ENCODE measurements at regions not wholly inside any gene's neighbourhood (a gene's known extent, or its start where the extent isn't known, plus 50 kb on each side); places are given as distances from the start of the nearest gene placed in this dataset.

DNA sequence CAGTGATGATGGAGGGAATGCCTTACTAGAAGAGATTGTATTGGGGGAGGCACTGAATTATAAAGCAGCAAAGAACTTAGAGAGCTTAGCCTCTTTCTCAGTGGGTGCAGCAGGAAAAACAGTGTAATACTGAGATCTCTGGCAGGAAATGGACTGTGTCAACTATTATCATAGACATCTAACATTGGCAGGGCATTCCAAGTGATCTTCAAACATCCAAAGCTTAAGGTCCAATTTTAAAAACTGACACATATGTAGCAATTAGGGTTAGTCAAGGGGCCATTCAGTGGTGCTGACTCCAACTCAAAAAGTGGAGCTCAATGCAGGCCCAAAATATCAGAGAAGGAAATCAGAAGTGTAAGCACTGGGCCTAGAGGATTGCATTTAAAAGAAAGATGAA, 106.6 kb upstream of the DDX18 start:
- Histone ChIP-seq H3K27me3 (ENCODE audit: insufficient read depth, low read length, poor library complexity) (no peaks in the 10 kb centered on the region), H3K36me3 (ENCODE audit: insufficient read depth, low read length) (no peaks in the 10 kb centered on the region), H3K79me2 (ENCODE audit: insufficient read depth, low read length) (no peaks in the 10 kb centered on the region), H3K27ac (ENCODE audit: low read length) (no peak overlapping the region), H3K4me2 (ENCODE audit: insufficient read depth, low read length) (no peak overlapping the region), H3K9me3 (ENCODE audit: insufficient read depth, low read length, severe bottlenecking) (no peaks in the 10 kb centered on the region), H4K20me1 (ENCODE audit: insufficient read depth, low read length) (no peaks in the 10 kb centered on the region), H3K4me3 (ENCODE audit: low read depth in 1 of 2, low read length in 2 of 2) (no peak overlapping the region), H3K9ac (ENCODE audit: low read depth, low read length) (no peak overlapping the region), H3K4me1 (ENCODE audit: insufficient read depth, low read length) (no peaks in the 10 kb centered on the region), H2AFZ (ENCODE audit: low read depth, low read length) (no peak overlapping the region)
- TF ChIP-seq EZH2 (IDR thresholded peaks at IDR 0.05; ENCODE audit: borderline replicate concordance, low read depth, low read length, severe bottlenecking): no peak
- TF ChIP-seq, protein P1, sequence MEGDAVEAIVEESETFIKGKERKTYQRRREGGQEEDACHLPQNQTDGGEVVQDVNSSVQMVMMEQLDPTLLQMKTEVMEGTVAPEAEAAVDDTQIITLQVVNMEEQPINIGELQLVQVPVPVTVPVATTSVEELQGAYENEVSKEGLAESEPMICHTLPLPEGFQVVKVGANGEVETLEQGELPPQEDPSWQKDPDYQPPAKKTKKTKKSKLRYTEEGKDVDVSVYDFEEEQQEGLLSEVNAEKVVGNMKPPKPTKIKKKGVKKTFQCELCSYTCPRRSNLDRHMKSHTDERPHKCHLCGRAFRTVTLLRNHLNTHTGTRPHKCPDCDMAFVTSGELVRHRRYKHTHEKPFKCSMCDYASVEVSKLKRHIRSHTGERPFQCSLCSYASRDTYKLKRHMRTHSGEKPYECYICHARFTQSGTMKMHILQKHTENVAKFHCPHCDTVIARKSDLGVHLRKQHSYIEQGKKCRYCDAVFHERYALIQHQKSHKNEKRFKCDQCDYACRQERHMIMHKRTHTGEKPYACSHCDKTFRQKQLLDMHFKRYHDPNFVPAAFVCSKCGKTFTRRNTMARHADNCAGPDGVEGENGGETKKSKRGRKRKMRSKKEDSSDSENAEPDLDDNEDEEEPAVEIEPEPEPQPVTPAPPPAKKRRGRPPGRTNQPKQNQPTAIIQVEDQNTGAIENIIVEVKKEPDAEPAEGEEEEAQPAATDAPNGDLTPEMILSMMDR (IDR thresholded peaks at IDR 0.05; ENCODE audit: borderline replicate concordance, extremely low read depth, low read length, poor library complexity, severe bottlenecking): no peak
- ATAC-seq (ENCODE audit: insufficient read depth, low read depth) (no peak), DNase-seq (no peak)

DNA sequence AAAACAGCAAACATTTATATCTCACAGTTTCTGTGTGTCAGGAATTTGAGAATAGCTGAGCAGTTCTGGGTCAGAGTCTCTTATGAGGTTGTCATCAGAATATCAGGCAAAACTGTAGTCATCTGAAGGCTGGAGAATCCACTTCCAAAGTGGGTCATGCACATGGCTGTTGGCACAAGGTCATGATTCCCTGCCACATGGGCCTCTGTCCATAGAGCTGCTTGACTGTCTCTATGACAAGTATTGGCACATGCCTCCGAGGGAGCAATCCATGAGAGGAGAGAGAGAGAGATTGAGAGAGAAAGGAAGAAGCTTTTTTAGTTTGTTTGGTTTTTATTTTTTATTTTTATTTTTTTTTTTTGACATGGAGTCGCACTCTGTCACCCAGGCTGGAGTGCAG, 101.8 kb upstream of the DDX18 start:
- DNase-seq (no peak), ATAC-seq (ENCODE audit: insufficient read depth, low read depth) (no peak)
- Histone ChIP-seq H3K4me2 (ENCODE audit: insufficient read depth, low read length) (no peak overlapping the region), H4K20me1 (ENCODE audit: insufficient read depth, low read length) (no peaks in the 10 kb centered on the region), H3K36me3 (ENCODE audit: insufficient read depth, low read length) (no peaks in the 10 kb centered on the region), H3K4me1 (ENCODE audit: insufficient read depth, low read length) (no peaks in the 10 kb centered on the region), H3K9ac (ENCODE audit: low read depth, low read length) (no peak overlapping the region), H3K9me3 (ENCODE audit: insufficient read depth, low read length, severe bottlenecking) (no peaks in the 10 kb centered on the region), H3K4me3 (ENCODE audit: low read depth in 1 of 2, low read length in 2 of 2) (no peak overlapping the region), H3K27ac (ENCODE audit: low read length) (no peak overlapping the region), H2AFZ (ENCODE audit: low read depth, low read length) (no peak overlapping the region), H3K27me3 (ENCODE audit: insufficient read depth, low read length, poor library complexity) (no peaks in the 10 kb centered on the region), H3K79me2 (ENCODE audit: insufficient read depth, low read length) (no peaks in the 10 kb centered on the region)
- TF ChIP-seq, protein P1 (IDR thresholded peaks at IDR 0.05; ENCODE audit: borderline replicate concordance, extremely low read depth, low read length, poor library complexity, severe bottlenecking): no peak
- TF ChIP-seq EZH2 (IDR thresholded peaks at IDR 0.05; ENCODE audit: borderline replicate concordance, low read depth, low read length, severe bottlenecking): no peak

DNA sequence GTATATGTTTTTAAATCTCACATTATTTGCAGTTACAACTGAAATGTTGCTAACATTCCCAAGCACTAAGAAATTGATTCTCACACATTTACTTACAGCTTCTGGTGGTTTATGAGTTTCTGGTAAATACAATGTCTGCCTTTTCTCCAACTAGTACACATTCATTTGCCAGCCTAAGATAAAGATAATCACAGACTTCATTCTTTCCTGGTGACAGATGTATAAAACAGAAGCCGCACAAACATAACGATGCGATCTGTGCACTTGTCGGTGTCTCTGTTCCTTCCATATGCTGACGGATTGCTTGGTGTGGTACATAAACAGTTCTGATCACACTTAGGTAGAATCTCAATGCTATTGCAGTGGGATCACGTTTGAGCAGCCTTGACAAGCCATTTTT, 100.4 kb upstream of the DDX18 start:
- TF ChIP-seq, protein P1 (IDR thresholded peaks at IDR 0.05; ENCODE audit: borderline replicate concordance, extremely low read depth, low read length, poor library complexity, severe bottlenecking): no peak
- TF ChIP-seq EZH2 (IDR thresholded peaks at IDR 0.05; ENCODE audit: borderline replicate concordance, low read depth, low read length, severe bottlenecking): no peak
- no peak for ATAC-seq (ENCODE audit: insufficient read depth, low read depth)
- Histone ChIP-seq H3K9ac (ENCODE audit: low read depth, low read length) (no peak overlapping the region), H3K27me3 (ENCODE audit: insufficient read depth, low read length, poor library complexity) (no peaks in the 10 kb centered on the region), H3K27ac (ENCODE audit: low read length) (no peak overlapping the region), H3K9me3 (ENCODE audit: insufficient read depth, low read length, severe bottlenecking) (no peaks in the 10 kb centered on the region), H3K4me3 (ENCODE audit: low read depth in 1 of 2, low read length in 2 of 2) (no peak overlapping the region), H3K36me3 (ENCODE audit: insufficient read depth, low read length) (no peaks in the 10 kb centered on the region), H2AFZ (ENCODE audit: low read depth, low read length) (no peak overlapping the region), H3K4me2 (ENCODE audit: insufficient read depth, low read length) (no peak overlapping the region), H4K20me1 (ENCODE audit: insufficient read depth, low read length) (no peaks in the 10 kb centered on the region), H3K79me2 (ENCODE audit: insufficient read depth, low read length) (no peaks in the 10 kb centered on the region), H3K4me1 (ENCODE audit: insufficient read depth, low read length) (no peaks in the 10 kb centered on the region)
- DNase-seq: no peak

All from DND-41 (cell line).